ENCODE measurements at regions not wholly inside any gene's neighbourhood (a gene's known extent, or its start where the extent isn't known, plus 50 kb on each side); places are given as distances from the start of the nearest gene placed in this dataset.

DNA sequence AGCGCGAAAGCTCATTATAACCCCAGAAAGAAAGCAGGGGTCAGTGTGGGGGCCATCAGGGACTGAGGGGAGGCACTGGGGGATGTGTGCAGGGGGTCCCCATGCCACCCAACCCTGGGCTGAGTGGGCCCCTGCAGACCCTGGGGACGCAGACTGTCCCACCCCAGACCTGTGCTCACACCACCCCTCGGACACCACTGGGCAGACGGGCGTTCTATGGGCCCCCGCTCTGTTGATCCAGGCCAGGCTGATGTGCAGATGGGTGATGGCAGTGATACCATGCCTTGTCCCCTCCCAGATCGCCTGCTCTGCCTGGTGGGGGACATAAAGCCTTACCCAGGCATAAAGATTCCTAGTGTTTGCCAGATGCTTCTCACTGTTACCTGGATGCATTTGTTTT, 259.7 kb upstream of the TLE3 start:
- FAIRE-seq: no peak
- DNase-seq (ENCODE audit: insufficient read length, low spot score): no peak

DNA sequence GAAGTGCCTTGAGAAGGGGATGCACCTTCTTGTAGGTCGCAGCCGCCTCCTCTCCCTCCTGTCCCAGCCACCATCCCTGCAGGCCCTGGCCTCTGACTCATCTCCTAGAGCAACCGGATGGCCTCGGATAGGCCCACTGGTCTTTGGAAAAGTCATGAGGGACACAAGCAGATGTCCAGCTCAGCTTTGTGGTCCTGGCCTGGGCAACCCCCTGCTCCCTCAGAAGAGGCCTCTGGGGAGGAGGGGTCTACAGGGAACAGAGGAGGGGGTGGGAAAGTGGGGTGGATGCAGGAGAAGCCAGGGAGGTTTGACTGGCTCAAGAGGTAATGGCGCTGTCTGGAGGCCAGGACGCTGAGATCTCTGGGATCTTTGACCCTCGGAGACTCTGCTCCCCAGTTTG, 259.2 kb upstream of the TLE3 start:
- DNase-seq (ENCODE audit: insufficient read length, low spot score) (no peak), FAIRE-seq (no peak)

DNA sequence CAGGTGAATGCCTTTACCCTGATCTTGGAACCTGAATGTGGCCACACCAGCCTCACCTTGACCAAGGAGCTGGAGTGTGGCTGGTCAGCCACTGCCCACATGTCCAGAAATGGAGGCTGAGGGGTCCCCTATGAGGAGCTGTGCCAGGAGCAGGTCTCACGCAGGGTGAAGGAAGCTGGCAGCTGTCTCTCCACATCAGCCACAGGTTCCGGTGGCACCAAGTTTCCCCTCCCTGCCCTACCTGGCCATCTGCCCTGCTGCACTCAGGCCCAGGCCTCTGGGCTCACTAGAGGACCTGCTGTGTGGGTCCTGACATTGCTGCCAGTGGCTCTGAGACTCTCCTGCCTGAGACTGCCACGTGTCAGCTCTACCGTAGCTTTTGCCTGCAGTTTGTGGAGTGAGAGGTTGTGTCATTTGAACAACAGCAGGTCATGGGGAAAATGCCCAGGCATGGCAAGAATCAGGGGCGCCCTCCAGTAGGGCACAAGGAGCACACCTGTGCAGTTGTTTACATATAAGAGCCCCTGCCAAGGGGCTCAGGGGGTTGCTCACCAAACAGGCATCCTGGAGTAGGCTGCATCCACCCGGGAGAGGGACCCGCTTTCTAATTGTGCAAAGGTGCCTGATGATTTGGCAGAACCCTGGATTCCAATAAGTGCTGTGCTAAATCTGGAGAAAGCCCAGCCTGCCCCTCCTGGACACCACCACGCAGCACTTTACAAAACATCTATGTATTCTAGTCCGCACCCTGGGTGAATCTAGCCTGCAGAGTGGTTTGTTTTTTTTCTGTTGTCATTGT, 258.5 kb upstream of the TLE3 start:
- DNase-seq (ENCODE audit: insufficient read length, low spot score): no peak
- no peak for FAIRE-seq

DNA sequence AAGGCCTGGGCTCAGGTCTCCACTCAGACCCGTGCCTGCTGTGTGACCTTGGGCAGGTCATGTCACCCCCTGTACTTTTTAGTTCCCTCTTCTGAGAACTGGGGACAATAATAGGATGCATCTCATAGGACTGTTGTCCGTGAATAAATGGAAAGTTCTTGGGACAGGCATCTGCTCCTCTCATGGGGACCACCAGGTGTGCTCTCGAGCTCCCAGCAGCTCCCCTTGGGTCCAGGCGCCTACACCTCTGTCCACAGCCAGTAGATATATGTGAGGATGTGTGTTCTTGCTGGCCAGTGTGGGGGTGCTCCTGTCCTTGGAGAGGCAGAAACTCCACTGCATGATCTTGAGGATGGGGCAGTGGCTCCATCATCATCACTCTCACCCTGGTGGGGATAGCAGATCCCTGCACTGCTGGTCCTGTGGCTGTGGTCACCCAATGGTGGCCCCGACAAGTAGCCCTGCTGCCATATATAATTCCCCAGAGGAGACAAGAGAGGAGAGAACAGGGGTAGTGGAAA, 257.6 kb upstream of the TLE3 start:
- FAIRE-seq (no peak), DNase-seq (ENCODE audit: insufficient read length, low spot score) (no peak)

DNA sequence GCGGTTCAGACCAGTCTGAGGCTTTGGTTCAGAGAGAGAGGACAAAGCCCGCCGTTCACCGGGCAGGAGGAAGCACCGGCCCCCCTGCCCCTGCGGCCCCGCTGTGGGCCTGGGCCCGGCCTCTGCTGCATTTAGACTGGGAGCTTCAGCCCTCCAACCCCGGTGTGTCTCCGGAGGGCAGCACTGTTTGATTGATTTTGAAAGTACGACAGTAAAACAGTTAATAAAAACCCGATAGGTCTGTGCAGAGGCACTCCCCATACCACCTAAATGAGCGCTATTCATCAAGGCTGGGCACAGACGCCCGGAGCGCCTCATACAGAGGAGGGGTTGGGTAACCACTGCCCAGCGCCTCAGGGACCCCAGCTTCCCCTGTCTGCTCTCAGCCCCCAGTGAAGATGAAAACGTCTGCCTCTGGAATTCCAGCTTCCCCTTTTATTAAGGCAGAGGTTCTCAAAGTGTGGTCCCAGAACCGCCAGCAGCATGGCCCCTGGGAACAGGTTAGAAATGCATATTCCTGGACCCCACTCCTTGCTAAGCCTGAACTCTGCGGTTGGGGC, 256.7 kb upstream of the TLE3 start:
- DNase-seq (ENCODE audit: insufficient read length, low spot score) (no peak), FAIRE-seq (no peak)

DNA sequence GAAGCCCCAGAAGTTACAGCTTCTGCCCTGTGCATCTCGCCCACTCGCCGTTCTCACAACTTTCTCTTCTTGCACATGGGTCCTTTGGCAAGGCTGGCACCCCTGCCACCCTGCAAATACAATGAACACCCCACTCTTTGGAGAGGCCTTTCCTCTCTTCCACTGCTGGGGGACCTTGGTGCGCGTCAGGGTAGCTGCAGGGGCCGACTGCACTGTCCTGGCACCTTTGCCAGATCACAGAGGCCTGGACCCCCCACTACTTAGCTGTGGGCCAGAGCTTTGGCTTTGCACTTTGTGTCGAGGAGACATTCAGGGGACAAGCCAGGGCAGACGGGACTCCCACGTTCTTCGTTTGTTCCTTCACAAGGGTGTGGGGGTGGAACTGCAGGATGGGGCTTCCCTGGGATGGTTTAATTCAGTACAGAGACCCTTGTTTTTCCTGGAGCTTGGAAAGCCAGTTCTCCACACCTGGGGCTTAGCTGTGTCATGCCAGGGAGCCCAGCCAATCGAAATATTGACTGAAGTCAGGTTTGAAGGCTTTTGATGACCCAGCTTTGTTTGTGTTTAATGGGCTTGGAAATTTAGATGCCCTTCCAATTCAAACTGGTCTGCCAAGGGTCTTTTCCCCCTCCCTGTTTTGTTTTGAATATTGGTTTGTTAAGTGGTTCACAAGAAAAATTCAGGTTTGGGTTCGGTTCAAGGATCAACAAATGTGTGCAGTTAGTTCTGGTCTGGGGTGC, 256.1 kb upstream of the TLE3 start:
- DNase-seq (ENCODE audit: insufficient read length, low spot score): no peak
- no peak for FAIRE-seq

DNA sequence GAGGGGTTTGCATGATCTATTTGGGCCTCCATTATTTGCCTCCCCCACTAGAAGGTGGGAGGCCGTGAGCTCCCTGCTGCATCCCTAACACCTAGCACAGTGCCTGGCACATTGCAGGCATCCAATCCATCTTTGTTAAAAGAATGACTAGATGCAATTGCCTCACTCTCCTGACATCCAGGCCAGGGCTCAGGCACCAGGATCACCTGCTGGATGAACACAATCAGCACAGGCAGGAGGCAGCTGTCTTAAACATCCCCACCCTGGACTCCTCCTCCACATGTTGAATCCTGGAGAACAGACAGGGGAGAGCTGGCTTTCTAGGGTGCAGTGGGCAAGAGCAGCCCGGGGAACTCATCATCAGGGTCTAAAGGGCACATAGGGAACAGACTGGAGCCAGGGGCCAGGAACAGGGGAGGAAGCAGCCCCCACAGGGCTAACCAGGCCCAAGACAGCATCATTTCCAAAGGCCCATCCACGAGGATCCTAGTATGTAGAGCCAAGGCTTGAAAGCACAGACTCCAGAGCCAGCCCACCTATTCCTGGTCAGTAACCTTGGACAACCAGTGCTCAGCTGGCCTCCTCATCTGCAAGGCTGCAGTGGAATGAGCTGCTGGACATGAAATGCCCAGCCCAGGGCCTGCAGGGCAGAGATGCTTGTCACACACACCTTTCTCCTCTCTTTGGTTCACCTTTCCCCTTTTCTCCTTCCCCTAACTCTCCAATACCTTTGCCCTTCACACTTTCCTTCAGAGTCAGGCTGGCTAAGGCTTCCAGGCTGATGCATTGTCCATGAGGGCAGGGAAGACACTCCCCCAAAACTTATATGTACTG, 254.4 kb upstream of the TLE3 start:
- FAIRE-seq: no peak

DNA sequence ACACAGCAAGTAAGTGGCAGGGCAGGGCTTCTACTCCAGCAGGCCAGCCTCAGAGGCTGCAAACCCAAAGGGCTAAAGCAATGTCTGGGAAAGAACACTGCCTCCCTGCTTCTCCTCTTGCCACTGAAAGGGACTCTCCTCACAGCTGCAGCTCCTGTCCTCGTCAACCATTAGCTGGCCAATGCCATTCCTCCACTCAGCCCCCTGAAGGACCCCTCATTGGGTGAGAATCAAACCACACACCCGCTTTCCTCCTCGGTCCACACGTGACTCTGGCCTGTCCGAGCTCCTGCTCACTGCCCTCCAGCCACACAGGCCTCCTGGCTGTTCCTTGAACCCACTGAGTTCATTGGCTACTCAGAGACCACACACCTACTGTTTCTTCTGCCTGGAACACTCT, 253.7 kb upstream of the TLE3 start:
- DNase-seq (ENCODE audit: insufficient read length, low spot score): no peak
- no peak for FAIRE-seq

More for the DNA sequence above, 254.4 kb upstream of the TLE3 start:
- no peak for DNase-seq (ENCODE audit: insufficient read length, low spot score)

DNA sequence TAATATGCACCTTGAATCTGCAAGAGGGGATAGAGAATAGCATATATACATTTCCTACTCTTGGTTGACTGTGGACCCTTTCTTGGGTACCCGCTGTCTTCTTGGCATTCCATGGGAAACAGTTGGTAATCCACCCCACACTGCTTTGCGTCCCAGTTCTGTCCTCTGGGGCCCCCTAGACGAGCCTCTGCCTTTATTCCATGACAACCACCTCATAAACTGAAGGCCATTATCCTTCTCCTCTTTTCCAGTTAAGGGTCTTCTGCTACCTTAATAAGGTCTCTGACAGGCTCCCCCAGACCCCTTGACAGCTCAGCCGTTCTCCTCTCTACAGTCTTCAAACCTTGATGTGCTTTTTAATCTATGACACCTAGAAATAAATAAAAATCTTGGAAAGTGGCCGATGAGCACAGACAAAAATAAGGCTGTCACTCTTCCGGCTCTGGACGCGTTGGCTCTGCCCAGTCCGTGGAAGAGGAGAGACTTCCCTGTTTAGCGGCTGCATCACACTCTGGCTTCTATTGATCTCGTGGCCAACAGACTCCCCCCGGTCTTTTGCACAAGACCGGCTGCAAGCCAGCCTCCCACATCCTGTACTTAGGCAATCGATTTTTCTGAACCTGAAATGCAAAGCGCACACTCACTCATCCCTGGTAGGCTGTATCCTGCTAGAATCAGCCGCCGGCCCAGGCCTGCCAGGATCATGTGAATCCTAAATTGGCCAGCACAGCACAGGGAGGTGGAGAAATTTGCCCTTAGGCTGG, 251.0 kb upstream of the TLE3 start:
- DNase-seq (ENCODE audit: insufficient read length, low spot score) (no peak), FAIRE-seq (no peak)

DNA sequence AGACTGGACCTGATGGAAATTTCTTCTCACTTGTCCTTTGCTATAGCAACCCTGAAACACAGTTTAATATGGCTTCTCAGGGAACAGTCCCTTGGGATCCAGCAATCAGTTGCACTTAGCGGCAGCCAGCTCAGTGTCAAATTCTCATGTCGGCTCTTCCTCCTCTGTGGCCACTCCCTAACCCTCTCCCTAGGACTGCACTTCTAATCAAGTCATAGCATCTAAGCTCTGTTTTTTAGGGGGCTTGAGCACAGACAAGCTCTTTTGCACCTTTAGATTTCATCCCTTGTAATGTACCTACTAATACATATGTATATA, 250.5 kb upstream of the TLE3 start:
- DNase-seq (ENCODE audit: insufficient read length, low spot score): no peak
- no peak for FAIRE-seq

DNA sequence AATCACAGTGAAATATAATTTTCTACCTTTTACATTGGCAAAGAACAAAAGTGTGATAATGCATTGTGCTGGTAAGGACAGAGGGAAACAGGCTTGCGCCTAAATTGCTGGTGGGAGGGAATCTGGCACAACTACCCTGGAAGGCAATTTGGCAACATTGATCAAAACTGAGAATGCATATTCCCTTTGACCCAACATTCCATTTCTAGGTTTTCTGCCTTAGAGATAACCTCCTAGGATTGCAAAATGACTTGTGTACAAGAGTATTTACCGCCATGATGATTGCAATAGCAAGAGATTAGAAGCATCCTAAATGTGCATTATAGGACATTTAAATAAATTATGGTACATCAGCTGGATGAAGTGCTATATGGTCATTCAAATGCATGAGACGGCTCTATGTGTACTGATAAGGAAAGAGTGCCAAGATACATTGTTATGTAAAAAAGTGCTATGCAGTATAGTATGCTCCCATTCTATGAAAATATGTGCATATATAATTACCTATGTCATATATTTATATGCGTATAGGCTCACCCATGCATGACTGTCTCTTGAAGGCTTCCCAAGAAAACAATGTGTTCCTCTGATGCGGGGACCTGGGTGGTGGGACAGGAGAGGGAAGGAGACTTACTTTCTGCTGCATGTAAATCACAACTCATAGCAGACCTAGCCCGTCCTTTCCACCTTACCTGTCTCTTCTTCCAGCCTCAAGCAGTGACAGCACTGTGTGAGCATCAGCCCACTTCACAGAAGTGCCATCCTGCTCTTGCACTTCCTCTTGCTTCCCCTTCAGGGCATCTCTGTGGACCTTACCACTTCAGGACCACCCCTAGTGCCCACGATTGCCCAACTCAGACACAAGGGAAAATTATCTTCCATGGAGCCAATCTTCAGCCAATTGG, 249.9 kb upstream of the TLE3 start:
- no peak for FAIRE-seq
- no peak for DNase-seq (ENCODE audit: insufficient read length, low spot score)

DNA sequence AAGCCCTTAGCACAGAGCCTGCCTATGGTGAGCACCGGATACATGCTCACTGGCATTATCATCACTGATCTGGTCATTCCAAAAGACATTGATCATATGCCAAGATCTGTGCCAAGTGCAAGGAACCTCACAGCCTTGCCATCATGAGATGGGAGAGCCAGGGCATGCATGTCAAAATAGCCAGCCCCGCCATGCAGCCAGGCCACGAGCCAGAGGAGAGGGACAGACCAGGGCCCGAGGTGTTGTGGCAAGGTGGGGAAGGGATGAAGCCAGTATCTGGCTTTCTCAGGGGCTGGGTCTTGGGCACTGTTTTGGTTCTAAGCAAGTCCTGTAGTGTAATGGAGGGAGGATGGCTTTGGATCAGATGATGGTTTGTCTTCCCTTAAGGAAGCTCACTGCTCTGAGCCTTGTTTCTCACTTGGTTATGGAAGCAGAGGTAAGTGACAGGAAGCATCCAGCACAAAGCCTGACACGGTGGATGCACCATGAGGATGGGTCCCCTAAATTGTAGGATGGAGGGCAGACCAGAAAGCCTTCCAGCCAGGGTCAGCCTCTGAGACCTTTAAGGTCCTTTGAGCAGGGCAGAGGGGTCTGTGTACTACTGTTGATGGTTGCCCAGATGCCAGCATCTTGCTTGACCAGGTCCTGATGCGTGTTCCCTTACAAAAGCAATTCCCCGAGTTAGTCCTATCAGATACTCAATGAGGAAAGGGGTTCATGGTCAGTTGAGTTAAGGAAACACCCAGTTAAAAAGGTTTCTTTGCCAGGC, 247.7 kb upstream of the TLE3 start:
- FAIRE-seq (no peak), DNase-seq (ENCODE audit: insufficient read length, low spot score) (no peak)

DNA sequence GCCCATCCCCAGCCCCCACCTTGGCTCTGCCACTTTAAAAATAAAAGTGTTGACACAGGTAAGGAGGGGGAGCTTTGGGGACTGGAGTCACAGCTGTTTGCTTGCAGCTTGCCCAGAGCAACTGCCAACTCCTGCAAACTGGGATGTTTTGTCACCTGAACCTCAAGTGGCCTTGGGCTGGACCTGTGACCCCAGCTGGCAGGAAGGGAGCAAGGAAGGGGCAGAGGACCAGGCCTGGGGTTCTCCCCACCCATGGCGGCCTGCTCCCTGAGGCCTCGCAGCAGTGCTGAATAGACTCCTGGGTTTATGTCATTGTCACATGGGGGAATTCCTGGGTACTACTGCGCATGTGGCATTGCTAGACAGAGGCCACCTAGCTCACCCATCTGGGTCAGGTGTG, 246.9 kb upstream of the TLE3 start:
- FAIRE-seq (no peak), DNase-seq (ENCODE audit: insufficient read length, low spot score) (no peak)

DNA sequence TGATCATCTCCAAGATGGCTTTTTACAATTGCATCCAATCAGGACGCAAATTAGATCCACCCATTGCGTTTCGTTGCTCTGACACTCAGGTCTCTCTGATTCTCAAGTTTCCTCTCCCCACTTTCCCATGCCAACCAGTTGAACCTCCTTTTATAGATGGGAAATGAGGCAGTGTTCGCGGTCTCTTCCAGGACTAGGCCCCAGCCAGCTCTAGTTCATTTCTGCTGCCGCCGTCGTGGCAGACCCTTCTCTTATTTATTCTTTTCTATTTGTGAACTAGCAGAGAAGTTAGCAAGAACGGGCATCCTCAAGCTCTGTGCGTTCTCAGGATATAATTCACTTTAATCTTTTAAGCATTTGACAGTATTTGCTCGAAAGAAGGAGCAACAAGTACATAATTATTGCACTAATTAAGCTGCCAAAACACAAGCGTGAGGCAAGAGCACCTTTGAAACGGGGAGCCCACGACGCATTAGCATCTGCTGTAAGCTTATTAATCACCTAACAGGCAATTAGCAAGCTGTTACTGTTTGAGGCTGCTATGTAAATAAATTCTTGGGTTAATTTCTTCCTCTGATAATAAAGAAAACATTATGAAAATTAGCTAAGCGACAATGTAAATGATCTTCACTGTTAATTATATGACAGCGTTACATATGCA, 246.4 kb upstream of the TLE3 start:
- FAIRE-seq (no peak), DNase-seq (ENCODE audit: insufficient read length, low spot score) (no peak)

DNA sequence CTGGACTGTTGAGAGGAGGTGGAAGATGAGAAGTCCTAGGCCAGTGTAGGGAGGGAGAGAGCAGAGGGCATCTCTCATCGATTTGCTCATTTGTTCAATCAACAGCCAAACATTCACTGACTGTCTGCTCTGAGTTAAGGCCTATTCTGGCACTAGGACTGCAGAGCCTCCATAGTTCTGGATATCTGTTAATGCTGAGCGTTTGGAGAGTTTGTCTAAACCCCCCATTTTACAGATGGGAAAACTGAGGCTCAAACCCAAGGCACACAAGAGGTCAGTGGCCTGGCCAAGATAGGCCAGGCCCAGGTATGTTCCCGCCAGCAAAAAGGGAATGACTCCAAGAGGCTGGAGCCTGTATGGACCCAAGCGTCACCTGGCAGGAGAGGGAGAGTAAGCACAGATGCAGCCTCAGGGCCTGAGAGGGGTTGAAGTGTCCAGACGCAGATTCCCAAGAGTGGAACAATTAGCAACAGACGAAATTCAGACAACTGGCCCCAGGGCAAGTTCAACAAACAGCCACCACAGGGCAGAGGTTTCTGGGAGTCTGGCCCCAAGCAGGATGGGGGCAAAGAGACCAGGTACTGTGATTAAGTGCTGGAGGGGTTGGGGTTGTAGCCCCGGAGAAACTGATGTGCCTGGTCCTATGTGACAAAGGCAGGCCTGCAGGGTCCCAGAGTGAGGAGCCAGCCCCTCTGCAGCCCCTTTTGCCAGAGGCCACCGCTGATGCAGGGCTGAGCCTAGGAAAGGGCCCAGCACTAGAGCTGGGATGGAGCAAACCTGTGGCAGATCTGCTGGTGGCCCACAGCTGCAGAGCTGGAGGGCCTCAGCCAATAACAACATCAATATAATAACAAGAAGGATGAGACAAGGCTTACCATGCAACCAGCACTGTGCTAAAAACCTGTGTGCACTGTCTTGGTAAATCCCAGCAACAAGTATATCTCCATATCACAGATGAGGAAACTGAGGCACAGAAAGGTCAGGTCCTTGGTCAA, 245.1 kb upstream of the TLE3 start:
- FAIRE-seq: no peak
- DNase-seq (ENCODE audit: insufficient read length, low spot score): no peak

DNA sequence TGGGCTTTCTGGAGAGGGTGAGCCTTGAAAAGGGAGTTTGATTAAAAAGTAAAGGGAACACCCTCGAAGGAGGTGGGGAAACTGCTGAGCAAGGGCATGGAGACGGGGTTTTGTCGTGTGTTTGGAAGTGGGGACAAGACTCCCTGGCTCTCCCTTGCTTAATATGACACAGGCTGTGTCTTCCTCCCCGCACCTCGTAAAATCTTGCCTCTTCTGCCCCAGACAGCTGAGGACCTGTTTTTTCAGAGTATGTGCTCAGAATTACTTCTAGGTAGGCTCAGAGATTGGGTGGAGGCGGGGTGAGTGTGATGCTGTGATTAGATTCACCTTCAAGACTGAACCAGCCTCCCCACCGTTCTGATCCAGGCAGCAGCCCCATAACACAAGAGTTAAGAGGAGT, 244.4 kb upstream of the TLE3 start:
- FAIRE-seq: no peak
- DNase-seq (ENCODE audit: insufficient read length, low spot score): no peak

DNA sequence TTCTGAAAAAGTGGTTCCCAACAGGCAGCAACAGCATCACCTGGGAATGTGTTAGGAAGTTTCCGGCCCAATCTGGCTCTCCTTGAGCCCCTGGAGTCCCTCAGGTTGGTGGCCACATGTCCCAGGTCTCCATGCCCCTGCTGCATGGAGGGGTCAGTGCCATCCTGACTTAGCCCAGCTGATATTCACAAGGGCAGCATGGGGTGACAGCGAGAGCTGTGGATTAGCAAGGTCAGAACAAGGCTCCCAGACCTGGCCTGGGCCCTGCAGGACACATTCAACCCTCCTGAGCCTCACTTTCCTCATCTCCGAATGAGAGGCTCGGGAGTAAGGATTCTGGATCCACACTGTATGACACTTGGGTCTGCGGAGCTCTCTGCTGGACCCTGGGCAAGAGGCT, 243.8 kb upstream of the TLE3 start:
- DNase-seq (ENCODE audit: insufficient read length, low spot score) (no peak), FAIRE-seq (no peak)
